Colonic mucosa (tissue), 4 donors: ENCODE measurements at regions not wholly inside any gene's neighbourhood (a gene's known extent, or its start where the extent isn't known, plus 50 kb on each side); places are given as distances from the start of the nearest gene placed in this dataset.

Experiments used
- DNase-seq: peaks from one replicate; pipeline ENCODE4 v3.0.0-alpha.2; 2020
- H3K27ac ChIP-seq: fragments of 200-600 bp; one replicate; pipeline ENCODE4 v1.8.0; 2021
- H3K27me3 ChIP-seq: fragments of 200-600 bp; one replicate; pipeline ENCODE4 v1.8.0; 2021
- H3K36me3 ChIP-seq: fragments of 200-600 bp; one replicate; pipeline ENCODE4 v1.8.0; 2021
- H3K4me1 ChIP-seq: fragments of 200-600 bp; one replicate; pipeline ENCODE4 v1.8.0; 2021; ENCODE audit warnings: mild to moderate bottlenecking
- H3K4me3 ChIP-seq: fragments of 200-600 bp; one replicate; pipeline ENCODE4 v1.8.0; 2021
- H3K9ac ChIP-seq, 2 donors: one replicate each; pipeline ENCODE4 v1.7.0; 2013; ENCODE audit warnings: control low read depth in 2 of 2, low read depth in 2 of 2, low read length in 2 of 2
- H3K9me3 ChIP-seq: fragments of 200-600 bp; one replicate; pipeline ENCODE4 v1.8.0; 2021
- intact Hi-C: fragments of 100-400 bp; cut with DNase I; formaldehyde crosslinking; loops from one replicate; pipeline ENCODE4 v1.14.1; 2022
- TF ChIP-seq, protein P1 (sequence below): fragments of 200-600 bp; IDR thresholded peaks from one replicate; pipeline ENCODE4 v1.8.0; 2022; ENCODE audit warnings: antibody characterized with exemption, mild to moderate bottlenecking
- donor health status: healthy.
- donor health status: DM: no; HTN: no; CAD: no.
- donor health status: DM: no; HTN: no; CAD: no.

DNA sequence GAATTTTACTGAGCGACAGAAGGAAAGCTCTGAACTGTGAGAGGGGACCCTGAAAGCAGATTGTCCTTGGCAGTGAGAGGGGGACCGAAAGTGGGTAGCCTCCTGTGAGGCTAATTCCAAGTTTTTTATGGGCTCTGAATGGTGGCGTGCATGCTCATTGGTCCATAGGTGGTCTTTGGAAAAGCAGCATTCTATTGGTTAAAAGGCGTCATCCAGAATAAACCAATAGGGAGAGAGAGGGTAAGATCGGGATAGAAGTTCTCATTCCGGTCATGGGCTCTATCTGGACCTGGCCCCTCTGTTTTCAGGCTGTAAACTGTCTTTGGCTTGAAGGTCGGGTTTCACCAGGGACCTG lies 539.8 kb upstream of the PCDH9 start:
- no peak for DNase-seq
- Histone ChIP-seq H3K9me3 (no peaks in the 10 kb centered on the region), H3K36me3 (no peaks in the 10 kb centered on the region), H3K9ac (no peak overlapping the region), H3K27ac (no peak overlapping the region), H3K4me3 (no peak overlapping the region), H3K4me1 (no peaks in the 10 kb centered on the region), H3K27me3 (no peaks in the 10 kb centered on the region)
- intact Hi-C loops, result no loop called here
- TF ChIP-seq, protein P1, sequence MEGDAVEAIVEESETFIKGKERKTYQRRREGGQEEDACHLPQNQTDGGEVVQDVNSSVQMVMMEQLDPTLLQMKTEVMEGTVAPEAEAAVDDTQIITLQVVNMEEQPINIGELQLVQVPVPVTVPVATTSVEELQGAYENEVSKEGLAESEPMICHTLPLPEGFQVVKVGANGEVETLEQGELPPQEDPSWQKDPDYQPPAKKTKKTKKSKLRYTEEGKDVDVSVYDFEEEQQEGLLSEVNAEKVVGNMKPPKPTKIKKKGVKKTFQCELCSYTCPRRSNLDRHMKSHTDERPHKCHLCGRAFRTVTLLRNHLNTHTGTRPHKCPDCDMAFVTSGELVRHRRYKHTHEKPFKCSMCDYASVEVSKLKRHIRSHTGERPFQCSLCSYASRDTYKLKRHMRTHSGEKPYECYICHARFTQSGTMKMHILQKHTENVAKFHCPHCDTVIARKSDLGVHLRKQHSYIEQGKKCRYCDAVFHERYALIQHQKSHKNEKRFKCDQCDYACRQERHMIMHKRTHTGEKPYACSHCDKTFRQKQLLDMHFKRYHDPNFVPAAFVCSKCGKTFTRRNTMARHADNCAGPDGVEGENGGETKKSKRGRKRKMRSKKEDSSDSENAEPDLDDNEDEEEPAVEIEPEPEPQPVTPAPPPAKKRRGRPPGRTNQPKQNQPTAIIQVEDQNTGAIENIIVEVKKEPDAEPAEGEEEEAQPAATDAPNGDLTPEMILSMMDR, result no peak

DNA sequence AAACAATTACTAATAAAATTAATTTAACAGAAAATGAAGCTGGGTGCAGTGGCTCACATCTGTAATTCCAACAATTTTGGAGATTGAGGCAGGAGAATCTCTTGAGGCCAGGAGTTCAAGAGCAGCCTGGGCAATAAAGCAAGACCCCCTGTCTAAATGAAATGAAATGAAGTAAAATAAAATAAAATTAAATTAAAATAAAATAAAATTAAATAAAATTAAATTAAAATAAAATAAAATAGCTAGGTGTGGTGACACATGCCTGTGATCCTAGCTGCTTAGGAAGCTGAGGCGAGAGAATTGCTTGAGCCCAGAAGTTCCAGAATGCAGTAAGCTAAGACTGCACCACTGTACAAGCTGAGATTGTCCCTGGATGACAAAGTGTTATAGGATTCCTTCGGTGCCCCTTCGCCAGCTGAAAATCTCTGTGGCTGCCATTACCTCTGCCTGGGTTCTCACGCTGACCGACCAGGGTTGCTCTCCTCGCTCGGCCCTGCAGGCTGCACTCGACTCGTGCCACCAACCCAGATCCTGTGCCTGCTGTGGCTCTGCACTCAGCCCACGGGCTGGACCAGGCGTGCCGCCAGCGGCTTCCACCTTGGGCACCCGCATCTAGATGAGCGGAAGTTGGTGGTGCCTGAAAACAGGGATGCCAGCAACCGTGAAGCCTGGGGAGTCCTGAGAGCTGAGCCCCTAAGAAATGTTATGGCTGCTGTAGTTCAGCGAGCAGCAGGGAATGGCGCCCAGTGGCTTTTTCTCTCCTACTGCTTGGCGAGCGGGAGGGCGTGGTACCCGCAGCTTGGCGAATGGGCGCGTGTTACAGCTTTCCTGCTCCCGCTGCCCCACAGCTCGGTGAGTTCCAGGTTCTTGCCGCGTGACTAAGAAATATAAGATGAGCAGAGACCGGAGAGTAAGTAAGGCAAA lies 539.2 kb upstream of the PCDH9 start:
- TF ChIP-seq, protein P1, result no peak
- Histone ChIP-seq H3K9me3 (no peaks in the 10 kb centered on the region), H3K27me3 (no peaks in the 10 kb centered on the region), H3K4me1 (no peaks in the 10 kb centered on the region), H3K9ac (no peak overlapping the region), H3K4me3 (no peak overlapping the region), H3K36me3 (no peaks in the 10 kb centered on the region), H3K27ac (no peak overlapping the region)
- intact Hi-C loops, result no loop called here
- no peak for DNase-seq

DNA sequence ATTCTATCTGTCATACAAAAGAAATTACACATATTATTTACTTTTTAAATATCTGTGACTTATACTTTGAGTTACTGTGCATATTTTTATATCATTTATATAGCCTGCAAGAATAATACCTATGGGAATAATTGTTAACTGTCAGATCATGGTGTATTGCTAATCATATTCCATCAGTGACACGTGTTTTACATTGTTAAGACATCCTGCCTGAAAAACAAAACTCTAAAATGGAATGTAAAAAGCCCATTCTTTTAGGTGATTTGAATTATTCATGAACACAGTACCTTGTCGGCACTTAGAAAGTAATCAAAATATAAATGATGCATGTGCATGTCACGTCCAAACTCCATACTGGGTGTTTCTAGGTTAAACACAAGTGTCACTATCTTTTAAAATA lies 533.8 kb upstream of the PCDH9 start:
- TF ChIP-seq, protein P1, result no peak
- no peak for DNase-seq
- no peak overlapping the region for H3K4me3 ChIP-seq
- H3K36me3 ChIP-seq, result no peaks in the 10 kb centered on the region
- H3K9me3 ChIP-seq, result no peaks in the 10 kb centered on the region
- no peak overlapping the region for H3K27ac ChIP-seq
- no peak overlapping the region for H3K9ac ChIP-seq
- no peaks in the 10 kb centered on the region for H3K4me1 ChIP-seq
- intact Hi-C loops, result no loop called here
- no peaks in the 10 kb centered on the region for H3K27me3 ChIP-seq

DNA sequence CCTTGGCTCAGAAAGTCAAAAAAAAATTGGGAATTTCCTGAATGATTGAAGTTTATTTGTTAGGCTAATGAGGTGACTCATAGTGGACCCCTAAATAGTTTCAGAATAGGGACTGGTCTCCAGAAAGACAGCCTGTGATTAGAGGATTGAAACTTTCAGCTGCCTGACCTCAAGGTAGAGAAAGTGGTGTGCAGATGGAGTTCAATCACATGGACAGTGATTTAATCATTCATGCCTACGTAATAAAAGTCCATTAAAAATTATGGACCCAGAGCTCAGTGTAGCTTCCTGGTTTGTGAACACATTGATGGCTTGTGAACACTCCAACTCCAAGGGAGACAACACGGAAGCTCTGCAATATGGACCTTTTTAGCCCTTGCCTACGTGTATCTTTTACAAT lies 533.2 kb upstream of the PCDH9 start:
- Histone ChIP-seq H3K4me1 (no peaks in the 10 kb centered on the region), H3K9me3 (no peaks in the 10 kb centered on the region), H3K27ac (no peak overlapping the region), H3K27me3 (no peaks in the 10 kb centered on the region), H3K36me3 (no peaks in the 10 kb centered on the region), H3K9ac (no peak overlapping the region), H3K4me3 (no peak overlapping the region)
- TF ChIP-seq, protein P1, result no peak
- intact Hi-C loops, result no loop called here
- no peak for DNase-seq

DNA sequence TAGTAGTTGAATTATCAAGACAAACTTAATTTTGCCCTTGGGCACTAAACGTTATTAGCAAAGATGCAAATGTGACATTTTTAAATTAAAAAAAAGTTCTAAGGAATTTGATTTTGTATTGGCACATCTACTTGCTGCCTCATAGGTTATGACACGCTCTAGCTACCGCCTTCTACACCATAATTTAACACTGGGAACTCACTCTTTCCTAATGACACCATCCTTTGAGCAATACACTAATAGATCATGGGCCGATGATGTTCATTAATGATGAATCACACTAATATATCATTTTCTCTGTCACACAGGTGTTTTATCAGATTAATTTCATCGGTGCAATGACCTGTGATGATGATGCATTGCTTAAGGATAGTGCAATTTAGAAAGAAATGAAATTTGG lies 528.8 kb upstream of the PCDH9 start:
- Histone ChIP-seq H3K4me1 (no peaks in the 10 kb centered on the region), H3K36me3 (no peaks in the 10 kb centered on the region), H3K4me3 (no peak overlapping the region), H3K9ac (no peak overlapping the region), H3K9me3 (no peaks in the 10 kb centered on the region), H3K27ac (no peak overlapping the region), H3K27me3 (no peaks in the 10 kb centered on the region)
- DNase-seq, result no peak
- TF ChIP-seq, protein P1, result no peak
- intact Hi-C loops, result no loop called here
